Tibial nerve (tissue), 4 donors: ENCODE measurements at regions not wholly inside any gene's neighbourhood (a gene's known extent, or its start where the extent isn't known, plus 50 kb on each side); places are given as distances from the start of the nearest gene placed in this dataset.

ENCODE experiments used
- CTCF ChIP-seq, 5 experiments: fragments of 200-600 bp in 3 of 5; fragments of 450-650 bp in 2 of 5; sonication (generic) in 3 of 5; IDR thresholded peaks; one replicate each; pipeline ENCODE4 v1.5.1; 2016 to 2019; ENCODE audit warnings: antibody characterized with exemption in 5 of 5, mild to moderate bottlenecking in 3 of 5, moderate library complexity in 2 of 5
- EP300 ChIP-seq, 2 donors: sonication (generic); formaldehyde crosslinking; IDR thresholded peaks; one replicate each; pipeline ENCODE4 v1.6.1; 2017; ENCODE audit warnings: antibody characterized with exemption in 2 of 2, mild to moderate bottlenecking in 1 of 2
- POLR2A ChIP-seq, 2 donors: fragments of 450-650 bp; IDR thresholded peaks; one replicate each; pipeline ENCODE4 v1.6.1; 2017; ENCODE audit warnings: antibody characterized with exemption in 2 of 2, mild to moderate bottlenecking in 2 of 2, moderate library complexity in 2 of 2

- TF ChIP-seq CTCF (IDR thresholded peaks at IDR 0.05): no peak
- TF ChIP-seq POLR2A (IDR thresholded peaks at IDR 0.05): no peak
- TF ChIP-seq EP300 (IDR thresholded peaks at IDR 0.05): no peak
These were observed 735.6 kb upstream of the MBL2 start for GRCh38 chr10:53508197-53508596.
